Peyer's patch (tissue), 4 donors: ENCODE measurements at regions not wholly inside any gene's neighbourhood (a gene's known extent, or its start where the extent isn't known, plus 50 kb on each side); places are given as distances from the start of the nearest gene placed in this dataset.

Source experiments
- CTCF ChIP-seq, 6 experiments: fragments of 450-650 bp in 4 of 6; fragments of 200-600 bp in 2 of 6; sonication (generic) in 1 of 6; IDR thresholded peaks; one replicate each; pipeline ENCODE4 v1.5.1; 2017 to 2019; ENCODE audit warnings: antibody characterized with exemption in 6 of 6, mild to moderate bottlenecking in 3 of 6, moderate library complexity in 1 of 6
- POLR2A ChIP-seq, 2 donors: fragments of 450-650 bp; IDR thresholded peaks; one replicate each; pipeline ENCODE4 v1.5.1; 2017; ENCODE audit warnings: antibody characterized with exemption in 2 of 2, mild to moderate bottlenecking in 2 of 2, moderate library complexity in 2 of 2

GRCh38 chr6:4632421-4632820 is 143.8 kb upstream of the CDYL start:
- no peak for TF ChIP-seq CTCF (IDR thresholded peaks at IDR 0.05)
- TF ChIP-seq POLR2A (IDR thresholded peaks at IDR 0.05): no peak
